Testis (tissue), 2 donors: ENCODE measurements at regions not wholly inside any gene's neighbourhood (a gene's known extent, or its start where the extent isn't known, plus 50 kb on each side); places are given as distances from the start of the nearest gene placed in this dataset.

Experiments
- DNase-seq: peaks from one replicate; pipeline ENCODE4 v3.0.0-alpha.2; 2019
- H3K27ac ChIP-seq, 2 donors: fragments of 200-600 bp; sonication (generic); one replicate each; pipeline ENCODE4 v1.5.1; 2019
- H3K27me3 ChIP-seq: fragments of 200-600 bp; sonication (generic); one replicate; pipeline ENCODE4 v1.5.1; 2019
- H3K36me3 ChIP-seq: fragments of 200-600 bp; sonication (generic); one replicate; pipeline ENCODE4 v1.5.1; 2017; ENCODE audit warnings: low read depth; ENCODE audit errors: missing control alignments
- H3K4me1 ChIP-seq: fragments of 200-600 bp; sonication (generic); one replicate; pipeline ENCODE4 v1.5.1; 2019
- H3K4me3 ChIP-seq, 2 donors: fragments of 200-600 bp; sonication (generic); one replicate each; pipeline ENCODE4 v1.5.1; 2017 to 2019
- H3K9me3 ChIP-seq: fragments of 200-600 bp; sonication (generic); one replicate; pipeline ENCODE4 v1.5.1; 2017
- CTCF ChIP-seq, 3 experiments: fragments of 450-650 bp in 2 of 3; fragments of 200-600 bp in 1 of 3; sonication (generic) in 1 of 3; IDR thresholded peaks; one replicate each; pipeline ENCODE4 v1.5.1; 2016 to 2019; ENCODE audit warnings: antibody characterized with exemption in 3 of 3, mild to moderate bottlenecking in 2 of 3, moderate library complexity in 1 of 3
- POLR2A ChIP-seq: fragments of 450-650 bp; IDR thresholded peaks from one replicate; pipeline ENCODE4 v1.6.1; 2017; ENCODE audit warnings: antibody characterized with exemption, mild to moderate bottlenecking, moderate library complexity
- WGBS, 2 donors: methylation state at CpG; one replicate each; pipeline ENCODE4 v1.1.5; 2018; 5-methylcytosine and 5-hydroxymethylcytosine counted together
- intact Hi-C: fragments of 100-400 bp; cut with DNase I; formaldehyde crosslinking; loops from one replicate; pipeline ENCODE4 v1.15.1; 2023; ENCODE audit warnings: low total_unique reads

DNA sequence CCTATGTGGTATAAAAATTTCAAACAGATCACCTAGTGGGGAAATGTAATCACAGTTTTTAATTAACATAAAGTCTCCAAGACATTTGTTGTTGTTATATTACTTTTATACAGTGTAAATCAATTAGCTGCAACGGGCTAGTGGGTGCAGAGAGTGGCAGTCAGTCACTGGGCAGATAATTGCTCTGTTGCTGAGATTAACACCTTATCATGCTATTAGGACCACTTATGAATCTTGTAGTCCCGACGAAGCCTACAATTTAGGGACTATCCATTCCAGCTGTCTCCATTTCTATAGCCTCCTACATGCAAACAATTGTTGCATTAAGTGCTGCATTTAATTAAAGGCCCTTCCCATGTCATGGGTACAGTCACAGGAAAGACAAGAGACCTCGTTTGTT, 158.9 kb upstream of the PROX1 start:
- no peak overlapping the region for H3K27ac ChIP-seq
- no peaks in the 10 kb centered on the region for H3K36me3 ChIP-seq
- H3K27me3 ChIP-seq = no peaks in the 10 kb centered on the region
- H3K9me3 ChIP-seq = no peaks in the 10 kb centered on the region
- TF ChIP-seq CTCF (IDR thresholded peaks at IDR 0.05) (no peak), POLR2A (no peak)
- no peak for DNase-seq
- intact Hi-C loops = no loop called here
- H3K4me1 ChIP-seq = no peaks in the 10 kb centered on the region
- H3K4me3 ChIP-seq = no peak overlapping the region
- 45 to 63% methylated on average over 4 of the region's 4 CpGs for WGBS, 2 donors

DNA sequence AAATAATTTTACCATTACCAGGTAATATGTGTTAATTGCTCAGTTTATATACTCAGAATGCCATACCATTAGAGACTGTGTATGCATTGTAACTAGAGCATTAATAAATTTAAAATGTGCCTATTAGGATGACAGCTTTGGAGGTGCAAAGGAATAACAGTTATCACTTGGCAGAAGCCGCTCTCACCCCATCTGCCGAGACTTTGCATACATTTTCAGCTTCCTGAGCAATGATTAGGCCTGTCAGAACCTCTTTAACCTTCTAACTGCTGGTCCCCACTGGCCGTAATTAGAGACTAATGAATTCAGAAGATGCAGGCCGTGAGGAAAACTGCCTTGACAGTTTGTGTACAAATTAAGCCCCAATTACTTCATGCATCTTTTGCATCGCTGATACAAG, 158.0 kb upstream of the PROX1 start:
- H3K4me1 ChIP-seq = no peaks in the 10 kb centered on the region
- WGBS, 2 donors = 58 to 61% methylated on average over 5 of the region's 5 CpGs
- H3K36me3 ChIP-seq = no peaks in the 10 kb centered on the region
- H3K27me3 ChIP-seq = no peaks in the 10 kb centered on the region
- TF ChIP-seq CTCF (IDR thresholded peaks at IDR 0.05) = no peak
- TF ChIP-seq POLR2A = no peak
- no peak for DNase-seq
- intact Hi-C loops = no loop called here
- no peaks in the 10 kb centered on the region for H3K9me3 ChIP-seq
- no peak overlapping the region for H3K27ac ChIP-seq
- H3K4me3 ChIP-seq = no peak overlapping the region

DNA sequence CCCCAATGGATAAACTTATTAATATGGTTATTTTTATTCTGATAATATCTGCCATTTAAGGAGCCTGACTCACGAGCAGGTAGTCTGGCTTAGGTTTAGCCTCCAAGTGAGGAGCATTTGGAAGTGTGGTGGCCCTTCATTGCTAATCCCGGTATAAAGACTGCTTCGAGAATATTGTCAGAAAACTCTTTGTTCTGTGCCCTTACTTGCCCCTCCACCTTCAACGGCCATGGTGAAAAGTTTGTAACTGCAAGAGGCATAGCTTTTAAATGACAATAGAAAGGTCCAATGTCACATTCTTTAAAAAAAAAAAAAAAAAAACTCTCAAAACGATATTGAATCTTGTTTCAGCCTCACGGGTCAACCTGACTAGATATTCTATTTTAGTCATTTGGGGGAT, 157.4 kb upstream of the PROX1 start:
- Histone ChIP-seq H3K27me3 (no peaks in the 10 kb centered on the region), H3K36me3 (no peaks in the 10 kb centered on the region), H3K9me3 (no peaks in the 10 kb centered on the region), H3K4me1 (no peaks in the 10 kb centered on the region), H3K4me3 (no peak overlapping the region), H3K27ac (no peak overlapping the region)
- intact Hi-C loops = no loop called here
- TF ChIP-seq CTCF (IDR thresholded peaks at IDR 0.05) (no peak), POLR2A (no peak)
- 82 to 84% methylated on average over 6 of the region's 6 CpGs for WGBS, 2 donors
- no peak for DNase-seq

- TF ChIP-seq POLR2A (no peak), CTCF (IDR thresholded peaks at IDR 0.05) (no peak)
Observed at GRCh38 chr1:213840575-213840974, 147.2 kb upstream of the PROX1 start.

GRCh38 chr1:213844632-213845031, 143.1 kb upstream of the PROX1 start:
- 72 to 87% methylated on average over 2 of the region's 2 CpGs for WGBS, 2 donors
- H3K9me3 ChIP-seq = no peaks in the 10 kb centered on the region

More at GRCh38 chr1:213840575-213840974, 147.2 kb upstream of the PROX1 start:
- Histone ChIP-seq H3K27ac (no peak overlapping the region), H3K27me3 (no peaks in the 10 kb centered on the region), H3K36me3 (no peaks in the 10 kb centered on the region), H3K4me1 (no peaks in the 10 kb centered on the region), H3K4me3 (no peak overlapping the region), H3K9me3 (no peaks in the 10 kb centered on the region)
- intact Hi-C loops = no loop called here
- 64 to 76% methylated on average over 3 of the region's 3 CpGs for WGBS, 2 donors
- DNase-seq = no peak

More at GRCh38 chr1:213844632-213845031, 143.1 kb upstream of the PROX1 start:
- Histone ChIP-seq H3K27me3 (no peaks in the 10 kb centered on the region), H3K4me3 (no peak overlapping the region), H3K4me1 (no peaks in the 10 kb centered on the region), H3K36me3 (no peaks in the 10 kb centered on the region), H3K27ac (no peak overlapping the region)
- no peak for TF ChIP-seq POLR2A
- no peak for TF ChIP-seq CTCF (IDR thresholded peaks at IDR 0.05)
- DNase-seq = no peak
- intact Hi-C loops = no loop called here
